ENCODE measurements at regions not wholly inside any gene's neighbourhood (a gene's known extent, or its start where the extent isn't known, plus 50 kb on each side); places are given as distances from the start of the nearest gene placed in this dataset.

- DNase-seq (ENCODE audit: low read depth), result no peak
These were observed 917.5 kb downstream of the SQOR start for GRCh38 chr15:46552316-46552715.

GRCh38 chr15:46555547-46555946 is 920.7 kb downstream of the SQOR start:
- no peak for DNase-seq (ENCODE audit: low read depth)

DNA sequence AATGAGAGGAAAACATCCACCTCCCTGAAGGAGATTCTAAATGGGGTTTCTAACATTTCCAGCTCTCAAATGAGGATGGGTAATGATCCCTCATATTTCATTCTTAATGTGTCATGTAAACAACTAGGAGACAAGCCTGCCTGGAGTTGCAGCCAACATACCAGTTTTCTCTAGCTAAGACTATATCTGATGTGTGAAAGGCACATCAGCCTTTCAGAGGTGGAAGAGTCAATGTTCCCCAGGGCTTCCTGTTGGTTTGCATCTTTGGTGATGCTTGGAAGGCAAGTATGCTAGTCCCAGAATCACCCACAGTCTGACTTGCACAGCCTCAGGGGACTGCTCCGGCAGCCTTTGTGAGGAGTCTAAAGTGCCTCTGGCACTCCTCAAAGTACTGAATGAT is 921.2 kb downstream of the SQOR start:
- DNase-seq (ENCODE audit: low read depth), result no peak

DNA sequence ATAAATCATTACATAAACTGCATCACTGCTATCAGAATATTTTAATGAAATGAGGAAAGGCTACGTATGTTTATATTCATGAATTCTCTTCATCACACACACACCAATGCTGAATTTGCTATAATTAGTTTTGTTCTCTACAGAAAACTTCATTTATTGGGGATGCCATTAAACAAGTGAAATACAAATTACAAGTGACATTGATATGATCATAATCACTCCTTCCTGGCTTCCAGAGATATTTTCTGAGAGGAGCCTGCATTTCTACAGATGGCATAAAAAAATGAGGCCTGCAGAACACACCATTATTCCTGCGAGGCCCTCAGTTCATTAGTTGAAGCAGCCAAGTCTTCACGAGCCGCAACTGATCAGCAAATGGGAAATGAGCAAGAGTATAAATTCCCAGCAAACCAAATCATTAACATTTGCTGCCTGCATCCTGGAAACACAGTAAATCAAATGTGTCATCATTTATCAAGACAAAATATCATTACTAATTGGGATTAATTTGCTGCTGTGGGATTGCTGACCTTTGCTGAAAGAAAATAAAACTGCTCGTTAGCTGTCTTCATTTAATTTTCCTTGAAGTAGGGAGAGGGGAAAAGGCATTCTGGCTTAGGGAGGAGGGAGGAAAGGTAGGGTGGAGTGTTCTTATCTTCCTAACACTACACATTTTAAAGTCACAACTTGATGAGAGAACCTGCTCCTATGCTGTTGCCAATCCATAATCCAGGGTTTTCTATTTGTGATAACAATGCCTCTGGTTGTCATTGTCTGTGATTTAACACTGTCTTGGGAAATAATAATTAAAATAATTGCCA is 921.9 kb downstream of the SQOR start:
- no peak for DNase-seq (ENCODE audit: low read depth)

GRCh38 chr15:46567968-46568367 is 933.1 kb downstream of the SQOR start:
- DNase-seq (ENCODE audit: low read depth), result no peak

DNA sequence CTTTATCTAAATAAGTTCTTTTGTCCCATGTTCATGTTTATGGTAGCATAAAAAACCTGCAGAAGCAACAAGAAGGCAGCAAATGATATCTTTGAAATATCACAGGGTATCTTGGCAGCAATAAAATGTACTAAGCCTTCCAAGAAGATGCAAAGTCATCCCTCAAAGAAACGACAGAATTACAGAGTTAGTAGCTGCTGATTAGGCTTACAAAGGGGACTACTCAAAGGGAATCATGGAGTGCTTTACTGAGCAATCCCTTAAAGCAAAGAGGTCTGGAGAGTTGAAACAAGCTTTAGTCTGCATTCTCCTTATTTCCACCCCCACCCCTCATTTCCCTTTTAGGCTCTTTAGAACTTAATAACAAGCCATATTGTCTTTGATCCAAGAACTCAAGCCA is 935.0 kb downstream of the SQOR start:
- no peak for DNase-seq (ENCODE audit: low read depth)

GRCh38 chr15:46576646-46577395 is 942.0 kb downstream of the SQOR start:
- no peak for DNase-seq (ENCODE audit: low read depth)

- no peak for DNase-seq (ENCODE audit: low read depth)
These were observed 942.9 kb downstream of the SQOR start for GRCh38 chr15:46577767-46578166.

DNA sequence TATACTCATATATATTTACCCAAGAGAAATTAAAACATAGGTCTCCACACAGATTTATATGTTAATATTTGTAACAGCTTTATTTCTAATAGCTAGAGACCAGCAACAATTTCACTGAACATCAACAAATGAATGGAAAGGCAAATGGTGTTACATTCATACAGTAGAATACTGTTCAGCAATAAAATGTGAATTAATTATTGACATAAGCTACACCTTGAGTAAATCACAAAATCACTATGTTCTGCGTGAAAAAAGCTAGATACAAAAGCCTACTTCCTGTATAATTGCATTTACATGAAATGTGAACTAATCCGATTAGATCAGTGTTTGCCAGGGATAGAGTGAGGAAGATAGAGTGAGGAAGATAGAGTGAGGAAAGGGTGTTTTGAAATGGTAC is 945.7 kb downstream of the SQOR start:
- DNase-seq (ENCODE audit: low read depth), result no peak

GRCh38 chr15:46580924-46581323 is 946.1 kb downstream of the SQOR start:
- DNase-seq (ENCODE audit: low read depth), result no peak

DNA sequence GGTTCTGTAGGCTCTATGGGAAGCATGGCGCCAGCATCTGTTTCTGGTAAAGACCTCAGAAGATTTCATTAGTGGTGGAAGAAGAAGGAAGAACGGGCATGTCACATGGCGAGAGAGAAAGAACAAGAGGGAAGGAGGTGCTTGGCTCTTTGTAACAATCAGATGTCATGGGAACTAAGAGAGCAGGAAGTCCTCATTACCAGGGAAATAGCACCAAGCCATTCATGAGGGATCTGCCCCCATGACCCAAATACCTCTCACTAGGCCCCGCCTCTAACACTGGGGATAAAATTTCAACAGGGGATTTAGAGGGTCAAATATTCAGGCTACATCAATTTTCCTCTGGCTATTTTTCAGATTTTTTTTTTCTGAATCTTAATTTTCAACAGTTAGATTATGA is 954.3 kb downstream of the SQOR start:
- no peak for DNase-seq (ENCODE audit: low read depth)

GRCh38 chr15:46591462-46591861 is 956.6 kb downstream of the SQOR start:
- no peak for DNase-seq (ENCODE audit: low read depth)

- no peak for DNase-seq (ENCODE audit: low read depth)
These were observed 960.2 kb downstream of the SQOR start for GRCh38 chr15:46595016-46595415.

DNA sequence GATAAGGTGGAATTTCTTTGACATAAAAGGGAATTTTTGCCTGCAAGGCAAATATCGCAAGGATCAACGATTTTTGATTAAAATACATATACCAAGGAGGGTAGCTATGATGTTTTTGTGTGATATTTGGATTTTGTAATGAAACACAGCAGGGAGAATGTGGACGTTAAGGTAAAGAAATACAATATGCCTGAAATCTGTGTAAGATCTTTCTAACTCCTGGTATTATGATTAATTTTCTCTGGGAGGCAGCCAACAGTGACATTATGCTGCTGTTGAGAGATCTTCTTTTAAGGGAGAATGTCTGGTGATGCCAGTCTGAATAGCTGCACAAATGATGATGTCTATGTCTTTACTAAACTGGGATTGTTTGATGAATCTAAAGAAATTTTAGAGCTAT is 972.2 kb downstream of the SQOR start:
- no peak for DNase-seq (ENCODE audit: low read depth)

DNA sequence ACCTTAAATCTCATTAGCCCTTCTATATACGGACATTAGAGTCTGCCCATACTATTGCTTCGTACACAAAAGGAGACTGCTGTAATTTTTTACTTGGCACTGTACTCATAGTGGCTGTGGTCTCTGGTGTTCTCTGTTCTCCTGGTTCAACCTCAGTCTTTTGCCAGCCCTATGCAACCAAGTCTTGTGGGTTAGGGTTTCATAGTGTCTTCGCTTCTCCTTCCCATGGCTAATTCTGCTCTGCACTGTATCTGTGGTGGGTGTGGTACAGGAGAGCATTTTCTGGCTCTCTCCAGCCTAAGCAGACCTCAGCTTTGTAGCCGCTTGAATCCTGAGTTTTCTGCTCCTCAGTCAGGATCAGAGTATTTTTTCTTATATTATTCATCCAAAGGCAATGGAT is 981.2 kb downstream of the SQOR start:
- DNase-seq (ENCODE audit: low read depth), result no peak

DNA sequence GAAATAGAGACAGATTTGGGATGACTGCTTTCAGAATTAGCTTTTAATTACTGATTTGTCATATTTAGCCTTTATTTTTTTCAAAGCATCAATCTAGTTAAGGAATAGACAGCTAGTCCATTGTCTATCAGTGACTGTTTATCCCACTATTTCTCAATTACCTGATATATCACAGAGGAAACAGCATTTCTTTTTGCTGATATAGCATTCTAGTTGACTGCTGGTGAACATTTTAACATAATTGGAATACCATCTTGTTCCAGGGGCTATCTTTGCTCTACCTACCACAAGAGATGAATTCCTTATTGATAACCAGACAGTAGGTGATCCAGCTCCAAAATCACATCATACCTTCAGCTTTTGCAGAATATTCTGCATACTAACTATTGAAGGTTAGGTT is 982.7 kb downstream of the SQOR start:
- no peak for DNase-seq (ENCODE audit: low read depth)

- no peak for DNase-seq (ENCODE audit: low read depth)
These were observed 984.2 kb downstream of the SQOR start for GRCh38 chr15:46618984-46619383.

DNA sequence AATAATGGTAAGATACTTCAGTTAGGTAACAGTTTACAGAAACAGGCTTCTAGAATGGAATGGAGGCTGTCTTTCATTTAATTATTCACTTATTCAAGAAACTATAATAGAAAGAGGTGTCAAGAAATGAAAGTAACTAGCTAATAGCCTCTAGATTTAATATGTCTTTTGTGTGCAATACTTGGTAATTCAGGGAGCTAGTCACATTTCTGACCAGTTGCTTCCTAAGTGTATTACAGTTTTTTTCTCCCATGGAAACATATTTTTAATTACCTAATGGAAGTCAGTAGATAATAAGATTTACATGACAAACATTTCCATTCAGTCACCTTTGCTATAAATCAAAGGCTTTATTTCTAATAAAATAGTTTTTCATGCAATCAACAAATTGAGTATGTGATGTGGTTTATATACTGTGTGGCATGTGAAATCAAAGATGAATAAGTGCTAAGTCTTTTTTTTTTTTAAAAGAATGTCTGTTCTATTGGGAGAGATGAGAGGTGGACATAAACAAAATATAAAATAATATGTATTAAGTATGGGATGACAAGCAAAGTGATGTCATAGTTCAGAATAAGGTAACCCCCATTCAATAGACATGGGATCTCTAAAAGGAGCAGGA is 985.7 kb downstream of the SQOR start:
- DNase-seq (ENCODE audit: low read depth), result no peak

DNA sequence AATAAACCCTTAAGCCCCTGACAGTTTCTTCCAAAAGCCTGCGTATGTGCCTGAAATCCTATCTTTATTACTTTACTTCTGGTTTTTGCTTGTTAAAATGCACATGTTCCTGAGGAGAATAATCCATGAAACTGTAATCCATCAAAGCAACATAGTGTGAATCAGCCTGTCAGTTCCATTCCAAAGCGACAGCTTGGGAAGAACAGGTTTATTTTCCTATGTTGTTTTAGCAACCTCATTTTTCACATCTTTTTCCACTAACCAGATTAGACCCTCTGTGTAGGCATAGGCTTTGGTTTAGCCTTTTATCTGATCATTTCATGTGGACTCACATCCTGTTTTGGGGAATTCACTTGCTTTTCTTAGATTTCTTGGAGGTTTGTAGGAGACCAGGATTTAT is 988.0 kb downstream of the SQOR start:
- no peak for DNase-seq (ENCODE audit: low read depth)

- DNase-seq (ENCODE audit: low read depth), result no peak
These were observed 1001.4 kb downstream of the SQOR start for GRCh38 chr15:46636206-46636605.

DNA sequence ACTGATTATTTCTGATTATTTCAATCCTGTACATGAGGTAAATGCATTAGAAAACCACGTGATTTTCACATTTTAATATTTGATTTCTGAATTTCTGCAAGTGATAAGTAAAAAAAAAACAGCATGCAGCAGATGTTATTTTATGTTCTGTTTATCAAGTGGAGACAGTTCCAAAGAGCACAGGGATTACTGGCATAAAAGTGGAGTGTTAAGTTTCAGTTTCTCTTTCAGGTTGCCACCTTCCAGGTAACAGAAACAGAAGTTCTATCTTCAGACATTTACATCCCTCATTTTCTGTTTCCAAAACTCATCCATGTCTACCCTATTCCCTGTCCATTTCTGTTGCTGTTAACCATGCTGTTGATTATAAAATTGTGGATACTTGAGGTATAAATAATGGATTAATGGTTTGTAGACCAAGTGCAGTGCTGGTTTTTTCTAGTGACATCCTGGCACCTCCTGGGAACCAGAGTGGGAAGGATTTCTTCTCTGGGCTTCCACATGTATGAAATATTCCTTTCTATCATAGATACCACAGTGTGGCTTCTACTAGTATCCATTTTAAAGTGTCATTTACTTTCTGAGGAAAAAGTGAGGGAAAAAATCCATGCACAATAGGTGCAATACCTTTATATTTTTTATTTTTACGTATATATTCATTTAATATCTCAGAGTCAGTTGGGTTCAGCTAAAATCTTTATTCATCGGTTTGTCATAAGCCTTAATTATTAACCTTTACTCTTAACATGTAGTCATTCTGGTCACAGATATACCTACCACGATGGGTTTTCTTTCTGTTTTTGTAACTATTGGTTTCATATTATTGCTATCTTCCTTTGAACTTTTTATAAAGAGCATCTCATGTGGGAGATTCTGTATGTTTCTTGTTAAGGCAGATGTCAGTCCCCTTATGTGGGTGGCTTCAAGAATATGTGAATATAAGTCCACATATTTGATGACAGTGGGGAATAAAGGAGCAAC is 1010.0 kb downstream of the SQOR start:
- no peak for DNase-seq (ENCODE audit: low read depth)

- no peak for DNase-seq (ENCODE audit: low read depth)
These were observed 1011.7 kb downstream of the SQOR start for GRCh38 chr15:46646490-46646889.
